HG02759 (cell line): ENCODE measurements at regions not wholly inside any gene's neighbourhood (a gene's known extent, or its start where the extent isn't known, plus 50 kb on each side); places are given as distances from the start of the nearest gene placed in this dataset.

Source experiments
- ATAC-seq: cut with Tn5 transposase; IDR thresholded peaks from one replicate; pipeline ENCODE4 v1.9.1; 2021; ENCODE audit warnings: mild to moderate bottlenecking, moderate library complexity; ENCODE audit not compliant: unreplicated experiment

DNA sequence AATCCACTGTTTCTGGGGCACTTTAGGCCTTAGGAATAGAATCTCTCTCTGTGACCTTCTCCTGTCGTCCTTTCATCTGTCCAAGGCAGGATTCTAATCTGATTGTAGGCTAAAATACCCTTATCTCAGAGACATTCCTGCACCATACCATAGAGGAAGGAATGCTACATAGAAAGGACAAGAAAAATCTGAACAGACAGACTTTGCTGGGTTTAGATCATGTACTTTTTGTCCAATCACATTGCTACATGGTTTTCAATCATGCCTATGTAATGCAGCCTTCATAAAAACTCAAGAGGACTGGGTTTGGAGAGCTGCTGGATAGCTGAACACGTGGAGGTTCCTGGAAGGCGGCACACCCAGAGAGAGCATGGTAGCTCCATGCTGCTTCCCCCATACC, 378.5 kb upstream of the SEMA6D start:
- no peak for ATAC-seq

DNA sequence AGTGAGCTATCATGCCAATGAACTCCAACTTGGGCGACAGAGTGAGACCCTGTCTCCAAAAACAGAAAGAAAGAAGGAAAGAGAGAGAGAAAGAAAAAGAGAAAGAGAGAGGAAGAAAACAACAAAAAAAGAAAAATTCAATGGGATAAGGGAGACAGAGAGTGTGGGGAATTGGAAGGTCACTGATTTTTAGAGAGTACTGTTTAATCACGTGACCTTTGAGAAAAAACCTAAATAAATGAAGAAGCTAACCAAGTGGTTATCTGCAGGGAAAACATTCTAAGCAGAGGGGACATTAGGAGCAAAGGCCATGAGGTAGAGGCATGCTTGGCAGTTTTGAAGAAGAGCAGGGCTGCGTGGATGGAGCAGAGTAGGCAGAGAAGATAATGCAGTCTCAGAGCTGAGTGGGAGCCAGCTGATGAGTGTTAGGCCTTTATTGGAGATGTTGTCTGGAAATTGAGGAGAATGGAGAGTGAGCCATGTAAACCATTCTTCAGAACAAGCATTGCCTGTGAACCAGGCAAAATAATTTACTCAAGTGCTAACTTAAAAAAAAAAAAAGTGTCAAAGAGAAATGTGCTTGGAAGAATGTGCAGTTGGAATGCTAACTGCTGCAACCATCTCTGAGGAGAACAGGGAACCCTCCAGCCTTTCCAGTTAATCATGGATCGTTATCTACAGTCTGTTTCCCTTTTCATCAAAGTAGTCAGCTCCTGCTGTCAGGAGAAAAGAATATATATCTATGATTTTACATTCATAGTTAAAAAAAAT, 377.3 kb upstream of the SEMA6D start:
- no peak for ATAC-seq

DNA sequence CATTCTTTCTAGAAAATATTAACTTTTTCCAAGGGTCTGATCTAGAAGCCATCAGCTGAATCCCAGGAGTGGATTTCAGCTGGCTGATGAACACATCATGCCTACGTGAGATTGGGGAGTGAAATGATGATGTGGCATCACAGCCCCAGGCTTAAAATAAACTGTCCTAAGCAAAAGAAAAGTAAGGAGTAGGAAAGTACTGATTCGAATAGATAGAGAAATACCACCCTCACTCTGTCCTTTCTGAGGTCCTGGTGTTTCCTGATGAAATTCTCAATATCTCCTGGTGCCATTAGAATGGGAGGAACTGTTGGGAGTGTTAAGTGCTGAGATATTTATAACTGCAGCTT, 376.8 kb upstream of the SEMA6D start:
- no peak for ATAC-seq

DNA sequence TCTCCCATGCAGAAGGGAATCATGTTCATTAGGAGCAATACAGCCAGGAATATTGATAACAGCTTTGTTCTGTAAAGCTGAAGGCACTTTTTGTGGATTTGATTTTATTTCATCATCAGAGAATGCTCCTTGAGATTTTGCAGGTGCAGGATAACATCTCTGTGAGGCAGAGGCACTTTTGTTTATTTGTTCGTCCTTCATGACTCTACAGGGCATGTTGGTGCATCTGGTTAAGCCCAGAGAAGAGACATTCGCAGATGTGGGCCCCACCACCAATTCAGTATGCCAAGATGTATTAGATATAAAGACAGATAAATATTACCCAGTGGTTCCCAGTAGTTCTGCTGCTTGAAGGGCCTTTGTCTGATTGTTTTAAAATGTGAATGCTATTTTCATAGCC, 368.1 kb upstream of the SEMA6D start:
- ATAC-seq, result no peak

- ATAC-seq, result no peak
These were observed 365.8 kb upstream of the SEMA6D start for GRCh38 chr15:47351501-47351900.

DNA sequence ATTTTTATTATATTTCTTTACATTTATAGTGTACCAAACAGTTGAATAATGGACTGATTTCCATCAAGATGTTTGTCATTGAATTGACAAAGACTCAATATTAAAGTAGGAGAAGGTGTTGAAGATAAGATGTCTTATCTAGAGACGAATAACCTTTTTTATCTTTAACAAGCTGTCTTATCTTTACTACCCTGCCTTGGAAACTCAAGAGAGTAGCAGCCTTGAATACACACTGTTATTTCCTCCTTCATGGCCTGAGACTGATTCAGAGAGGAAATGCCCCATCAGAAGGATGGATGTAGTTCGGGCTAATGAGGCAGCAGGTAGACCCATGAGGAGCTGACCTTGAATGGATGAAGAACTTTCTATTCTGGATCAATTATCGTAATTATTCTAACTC, 365.1 kb upstream of the SEMA6D start:
- ATAC-seq, result no peak

- ATAC-seq, result no peak
These were observed 361.5 kb upstream of the SEMA6D start for GRCh38 chr15:47355759-47356158.

GRCh38 chr15:47356297-47356696, 361.0 kb upstream of the SEMA6D start:
- no peak for ATAC-seq

DNA sequence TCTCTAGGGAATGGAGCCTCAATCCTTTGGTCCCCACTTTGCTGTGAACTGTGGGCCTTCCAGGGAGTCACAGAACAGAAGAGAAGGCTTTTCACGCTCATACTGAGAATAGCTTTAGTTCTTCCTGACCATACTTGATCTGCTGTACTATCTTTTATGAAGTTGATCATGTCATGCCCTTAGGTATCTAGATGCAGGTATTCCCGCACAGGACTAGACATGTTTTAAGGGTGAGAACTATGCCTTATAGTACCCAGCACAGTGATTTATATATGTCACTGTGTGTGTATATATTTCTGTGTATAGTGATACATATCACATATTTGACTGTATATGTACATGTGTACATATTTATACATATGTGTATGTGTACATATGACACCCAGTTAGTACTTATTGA, 358.4 kb upstream of the SEMA6D start:
- ATAC-seq, result no peak

- ATAC-seq, result no peak
These were observed 357.0 kb upstream of the SEMA6D start for GRCh38 chr15:47360305-47360704.

GRCh38 chr15:47362118-47362905, 355.0 kb upstream of the SEMA6D start:
- ATAC-seq, result no peak

DNA sequence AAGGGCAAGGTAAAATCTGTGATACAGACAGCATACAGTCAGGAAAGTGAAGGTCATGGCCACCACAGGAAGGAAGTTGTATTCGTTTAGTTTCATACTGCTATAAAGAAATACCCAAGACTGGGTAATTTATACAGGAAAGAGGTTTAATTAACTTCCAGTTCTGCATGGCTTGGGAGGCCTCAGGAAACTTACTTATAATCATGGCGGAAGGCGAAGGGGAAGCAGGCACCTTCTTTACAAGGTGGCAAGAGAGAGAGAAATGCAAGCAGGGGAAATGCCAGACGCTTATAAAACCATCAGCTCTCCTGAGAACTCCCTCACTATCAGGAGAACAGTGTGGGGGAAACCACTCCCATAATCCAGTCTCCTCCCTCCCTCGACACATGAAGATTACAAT, 353.7 kb upstream of the SEMA6D start:
- ATAC-seq, result no peak

GRCh38 chr15:47364230-47365141, 352.8 kb upstream of the SEMA6D start:
- ATAC-seq, result no peak

DNA sequence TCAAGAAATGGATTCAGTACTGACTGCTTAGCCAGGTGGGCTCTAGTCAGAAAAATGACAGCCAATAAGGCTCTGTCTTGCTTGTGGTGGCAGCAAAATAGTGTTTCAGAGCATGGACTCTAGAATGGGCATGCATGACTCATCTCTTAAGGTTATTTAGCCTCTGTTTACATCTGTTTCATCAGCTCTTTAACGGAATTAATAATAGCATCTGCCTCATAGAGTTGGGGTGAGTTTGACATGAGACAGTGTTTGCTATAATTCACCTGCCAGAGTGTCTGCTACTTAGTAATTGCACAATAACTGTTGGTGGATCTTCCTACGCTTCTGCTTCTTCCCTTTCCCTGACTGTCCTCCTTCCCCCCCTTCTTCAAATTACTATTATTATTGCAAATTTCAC, 350.4 kb upstream of the SEMA6D start:
- ATAC-seq, result no peak

- no peak for ATAC-seq
These were observed 349.4 kb upstream of the SEMA6D start for GRCh38 chr15:47367726-47368390.

DNA sequence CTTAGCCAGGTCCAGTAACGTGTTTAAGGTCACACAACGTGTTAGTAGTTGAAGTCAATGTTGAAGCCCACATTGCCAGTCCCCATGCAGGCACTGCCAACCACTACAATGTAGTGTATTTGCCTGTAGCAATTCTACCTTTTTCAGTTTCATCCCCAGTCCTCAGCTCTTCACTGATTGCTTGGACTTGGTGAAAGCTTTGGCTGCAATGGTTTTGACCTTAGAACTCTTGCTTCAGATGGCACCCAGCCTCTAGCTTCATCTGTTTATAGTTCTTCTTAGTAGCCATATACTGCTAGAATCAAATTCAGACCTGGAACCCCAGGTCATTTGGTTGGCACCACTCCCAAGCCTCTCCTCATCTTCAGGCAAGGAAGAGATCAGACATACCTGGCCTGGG, 345.4 kb upstream of the SEMA6D start:
- ATAC-seq, result no peak

DNA sequence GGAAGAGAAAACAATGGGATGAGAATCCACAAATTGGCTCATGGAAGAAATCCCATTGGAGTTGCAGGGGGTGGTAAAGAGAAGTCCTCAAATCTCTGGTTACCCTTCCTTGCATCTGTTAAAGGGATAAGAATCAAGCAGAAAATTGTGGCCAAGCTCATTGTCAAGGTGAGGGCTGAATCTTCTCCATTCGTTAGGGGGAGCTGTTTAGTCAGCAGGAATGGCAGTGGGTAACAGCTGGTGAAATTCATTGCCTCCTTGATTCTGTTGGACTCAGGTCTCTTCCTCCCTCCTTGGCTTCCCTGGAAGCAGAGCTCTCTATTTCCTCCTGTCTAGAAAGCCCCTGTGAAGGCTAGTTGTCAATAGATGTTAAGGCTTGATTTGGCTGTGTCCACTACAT, 343.1 kb upstream of the SEMA6D start:
- ATAC-seq, result no peak

DNA sequence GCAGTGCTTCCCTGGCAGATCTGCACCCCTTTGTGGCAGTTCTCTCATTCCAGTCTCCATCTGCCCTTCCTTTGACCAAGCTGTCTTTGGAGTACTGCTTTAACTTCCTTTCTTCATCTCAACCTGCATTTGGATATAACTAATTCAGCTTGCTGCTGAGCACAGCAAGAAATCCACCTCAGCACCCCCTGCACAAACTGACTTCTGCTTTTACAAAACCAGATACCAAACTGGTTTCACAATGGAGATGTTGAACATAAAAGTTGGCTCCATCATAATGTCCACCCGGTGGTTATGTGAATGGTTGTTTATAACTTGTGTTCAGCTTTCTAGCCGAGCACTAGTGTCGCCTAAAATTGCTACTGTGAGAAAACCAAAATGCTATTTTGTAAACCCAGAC, 341.1 kb upstream of the SEMA6D start:
- ATAC-seq, result no peak

GRCh38 chr15:47377465-47377864, 339.8 kb upstream of the SEMA6D start:
- no peak for ATAC-seq

DNA sequence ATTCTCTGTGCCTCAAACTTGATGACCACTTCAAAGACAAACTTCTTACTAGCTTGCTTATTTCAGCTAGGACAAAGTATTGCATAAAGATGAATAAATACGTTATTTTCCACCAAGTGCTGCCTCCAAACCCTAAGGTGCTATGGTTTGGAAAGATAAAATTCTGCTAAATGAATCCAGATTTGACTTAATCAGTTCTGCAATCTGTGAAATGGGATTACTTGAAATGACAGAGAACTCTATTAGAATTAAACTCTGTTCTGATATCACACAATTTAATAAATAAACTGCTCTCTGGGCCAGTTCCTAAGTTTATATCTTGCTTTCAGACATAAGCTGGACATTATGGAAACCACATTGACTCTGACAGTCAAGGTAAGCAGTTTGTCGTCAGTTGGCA, 338.8 kb upstream of the SEMA6D start:
- ATAC-seq, result no peak

GRCh38 chr15:47383102-47383501, 334.2 kb upstream of the SEMA6D start:
- ATAC-seq, result no peak
